NCI-H446 (cell line): ENCODE measurements at regions not wholly inside any gene's neighbourhood (a gene's known extent, or its start where the extent isn't known, plus 50 kb on each side); places are given as distances from the start of the nearest gene placed in this dataset.

ENCODE experiments used
- DNase-seq, 2 experiments: peaks; one replicate each; lab custom pipeline; 2025; lab: John Stamatoyannopoulos, UW

DNA sequence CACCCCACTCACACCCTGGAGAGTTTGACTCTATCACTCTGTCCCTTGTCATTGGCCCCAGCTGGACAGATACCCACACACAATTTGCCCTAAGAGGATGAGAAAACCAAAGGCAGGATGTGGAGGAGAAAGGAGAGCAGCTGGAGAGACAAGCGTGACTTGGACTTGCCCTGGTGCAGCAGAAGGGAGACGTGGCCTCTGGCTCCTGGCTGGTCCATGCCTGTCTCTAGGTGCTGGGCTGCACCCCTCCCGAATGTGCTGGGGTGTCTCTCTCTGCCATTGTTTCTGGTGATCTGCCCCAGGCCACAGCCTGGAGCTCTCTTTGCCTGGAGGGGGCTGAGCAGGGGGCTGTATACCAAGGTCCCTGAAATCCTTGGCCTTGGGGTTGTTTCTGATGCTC is 88.7 kb upstream of the HDAC4 start:
- DNase-seq, result no peak

GRCh38 chr2:239488125-239488524 is 87.3 kb upstream of the HDAC4 start:
- DNase-seq, result no peak

- no peak for DNase-seq
Observed at GRCh38 chr2:239487272-239487671, 86.5 kb upstream of the HDAC4 start.

DNA sequence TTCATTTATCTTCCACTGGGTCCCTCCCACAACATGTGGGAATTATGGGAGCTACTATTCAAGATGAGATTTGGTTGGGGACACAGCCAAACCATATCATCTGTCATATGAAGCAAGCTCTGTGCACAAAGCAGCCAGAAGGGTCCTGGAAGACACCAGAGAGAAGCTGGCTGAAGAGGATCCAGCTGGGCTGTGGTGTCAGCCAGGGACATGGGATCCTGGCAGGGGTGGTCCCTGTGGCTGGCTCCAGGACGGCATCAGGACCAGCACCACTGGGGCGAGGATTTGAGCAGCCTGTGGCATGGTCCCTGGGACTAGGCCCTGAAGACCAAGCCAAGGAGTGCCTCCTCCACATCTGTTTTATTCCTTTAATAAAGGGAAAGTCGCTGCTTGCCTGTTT is 84.8 kb upstream of the HDAC4 start:
- DNase-seq, result no peak

DNA sequence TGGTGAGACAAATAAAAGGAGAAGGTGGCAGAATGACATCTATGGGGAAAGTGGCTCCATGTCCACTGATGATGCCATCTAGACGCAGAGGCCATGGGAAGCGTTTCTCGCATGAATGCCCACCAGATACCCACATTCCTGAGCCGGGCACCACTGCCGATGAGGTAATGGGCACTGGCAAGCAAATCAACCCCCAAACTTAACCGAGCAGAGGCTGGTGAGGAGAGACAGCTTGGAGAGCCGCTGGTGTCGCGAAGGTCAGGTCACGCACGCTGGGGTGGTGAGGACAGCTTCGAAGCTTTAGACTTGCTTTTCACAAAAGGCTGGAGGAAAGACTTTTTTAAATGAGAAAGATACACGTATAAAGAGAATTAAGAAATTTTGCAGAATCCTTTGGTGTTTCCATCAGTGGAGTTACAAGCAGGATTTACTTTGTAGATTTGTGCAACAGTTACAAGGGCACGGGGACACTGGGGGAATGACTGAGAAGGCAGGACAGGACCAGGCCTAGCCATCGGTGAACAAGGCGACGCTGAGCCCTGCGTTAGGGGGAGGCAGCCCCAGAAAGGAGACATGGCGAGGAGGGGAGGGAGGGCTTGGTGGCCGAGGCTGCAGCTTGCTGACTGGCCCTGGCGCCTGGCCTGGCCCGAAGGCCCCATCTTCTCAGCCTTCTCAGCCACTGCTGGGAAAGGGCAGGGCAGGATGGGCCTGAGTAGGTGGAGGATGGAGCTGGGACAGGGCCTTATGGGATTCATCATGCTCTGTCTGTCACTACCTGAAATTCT is 83.9 kb upstream of the HDAC4 start:
- DNase-seq, result no peak

- DNase-seq, result no peak
Observed at GRCh38 chr2:239482778-239483712, 82.2 kb upstream of the HDAC4 start.

DNA sequence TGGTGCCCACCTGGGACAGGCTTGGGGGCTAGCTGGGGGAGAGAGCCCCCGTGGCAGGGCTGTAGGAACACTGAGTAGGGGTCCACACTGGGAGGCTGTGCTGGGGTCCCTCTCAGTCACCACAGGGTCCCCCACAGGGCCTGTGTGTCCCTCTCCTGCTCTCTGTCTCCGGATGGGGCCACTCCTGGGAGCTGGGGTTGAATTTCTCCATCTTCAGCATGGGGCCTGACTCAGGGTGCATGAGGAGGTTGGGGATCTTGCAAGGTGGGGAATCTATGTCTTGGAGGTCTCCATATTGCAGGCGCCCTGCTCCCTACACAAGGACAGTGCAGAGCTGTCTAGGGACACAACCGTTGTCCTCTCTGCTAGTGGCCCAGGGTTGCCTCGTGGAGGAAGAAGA is 78.7 kb upstream of the HDAC4 start:
- no peak for DNase-seq

GRCh38 chr2:239477591-239477990 is 76.8 kb upstream of the HDAC4 start:
- DNase-seq, result no peak

DNA sequence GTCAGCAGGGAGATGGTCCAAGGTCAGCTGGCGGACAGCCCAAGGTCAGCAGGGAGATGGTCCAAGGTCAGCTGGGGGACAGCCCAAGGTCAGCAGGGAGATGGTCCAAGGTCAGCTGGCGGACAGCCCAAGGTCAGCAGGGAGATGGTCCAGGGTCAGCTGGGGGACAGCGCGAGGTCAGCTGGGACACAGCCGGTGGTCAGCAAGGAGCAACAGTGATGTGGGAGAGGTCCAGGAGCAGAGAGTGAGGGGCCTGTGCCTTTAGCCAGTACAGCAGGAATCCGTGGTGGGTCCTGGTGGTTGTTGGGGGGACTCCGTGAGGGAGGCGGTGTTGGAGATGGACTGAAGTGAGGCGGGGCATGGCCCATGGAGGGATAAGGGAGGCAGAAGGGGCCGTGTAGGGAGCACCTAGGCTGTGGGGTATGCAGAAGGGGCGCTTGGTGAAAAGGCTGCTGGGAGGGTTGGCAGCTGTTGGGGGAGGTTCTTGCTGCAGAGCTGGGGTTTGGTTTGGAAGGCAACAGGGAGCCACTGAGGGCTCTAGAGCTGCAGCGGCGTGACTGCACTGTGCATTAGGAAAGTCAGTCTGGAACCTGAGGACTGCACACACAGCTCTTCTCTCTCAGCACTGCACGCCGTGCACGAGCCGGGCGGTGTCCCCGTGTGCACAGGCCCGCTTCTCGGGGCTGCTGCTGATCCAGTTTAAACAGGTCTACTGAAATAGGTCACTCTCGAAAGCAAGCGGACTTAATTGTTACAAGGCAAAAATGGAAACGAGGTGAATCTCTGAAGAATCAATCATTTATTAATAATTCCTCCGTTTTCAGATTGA is 76.2 kb upstream of the HDAC4 start:
- no peak for DNase-seq

DNA sequence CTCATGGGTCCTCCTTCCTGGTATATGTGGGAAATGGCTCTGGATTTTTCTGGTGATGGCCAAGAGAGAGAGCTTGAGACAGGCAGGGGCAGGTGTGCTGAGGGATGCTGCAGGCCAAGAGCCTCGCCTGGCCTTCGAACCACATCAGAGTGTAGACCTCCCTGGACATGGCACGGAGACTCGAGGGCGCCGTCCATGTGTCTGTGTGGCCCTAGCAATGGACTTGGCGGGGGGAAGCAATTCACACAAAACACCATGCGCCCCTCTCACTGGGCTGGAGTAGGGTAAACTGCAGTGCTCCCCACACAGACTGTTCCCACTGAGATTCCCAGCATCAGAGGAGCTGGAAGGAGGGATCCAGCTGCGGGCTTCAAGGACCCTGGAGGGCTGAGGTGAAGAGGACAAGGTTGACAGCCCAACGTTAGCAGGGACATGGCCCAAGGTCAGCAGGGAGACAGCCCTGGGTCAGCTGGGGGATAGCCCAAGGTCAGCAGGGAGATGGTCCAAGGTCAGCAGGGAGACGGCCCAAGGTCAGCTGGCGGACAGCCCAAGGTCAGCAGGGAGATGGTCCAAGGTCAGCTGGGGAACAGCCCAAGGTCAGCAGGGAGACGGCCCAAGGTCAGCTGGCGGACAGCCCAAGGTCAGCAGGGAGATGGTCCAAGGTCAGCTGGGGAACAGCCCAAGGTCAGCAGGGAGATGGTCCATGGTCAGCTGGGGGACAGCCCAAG is 75.4 kb upstream of the HDAC4 start:
- no peak for DNase-seq

- no peak for DNase-seq
Observed at GRCh38 chr2:239475161-239476028, 74.6 kb upstream of the HDAC4 start.

- DNase-seq, result no peak
Observed at GRCh38 chr2:239473211-239473805, 72.5 kb upstream of the HDAC4 start.

DNA sequence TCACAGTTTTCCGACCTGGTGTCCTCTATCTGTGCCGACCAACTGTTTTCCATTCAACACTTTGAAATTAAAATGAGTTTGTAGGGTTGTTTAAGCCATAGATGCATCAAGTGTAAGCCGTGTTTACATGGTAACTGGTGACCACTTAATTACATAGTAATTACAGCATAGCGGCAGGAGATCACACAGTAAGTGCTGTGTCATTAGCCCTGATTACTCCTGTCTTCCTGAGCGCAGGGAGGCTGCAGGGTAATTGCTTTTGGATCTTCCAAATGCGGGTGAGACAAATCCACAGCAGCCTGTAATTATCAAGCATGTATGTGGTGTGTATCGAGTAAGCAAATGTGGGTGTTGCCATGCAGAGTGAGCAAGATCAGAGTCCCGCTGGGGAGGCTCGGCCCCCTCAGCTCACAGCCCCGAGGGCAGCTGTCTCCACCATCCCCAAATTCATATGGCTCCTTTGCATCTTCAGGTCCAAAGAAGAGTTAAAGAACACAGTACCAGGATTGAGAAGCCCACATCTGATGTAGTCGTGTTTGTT is 71.5 kb upstream of the HDAC4 start:
- no peak for DNase-seq

- DNase-seq, result no peak
Observed at GRCh38 chr2:239471011-239471792, 70.4 kb upstream of the HDAC4 start.

- DNase-seq, result no peak
Observed at GRCh38 chr2:239470151-239470900, 69.5 kb upstream of the HDAC4 start.

- DNase-seq, result no peak
Observed at GRCh38 chr2:239469106-239469960, 68.5 kb upstream of the HDAC4 start.

- no peak for DNase-seq
Observed at GRCh38 chr2:239468491-239469105, 67.8 kb upstream of the HDAC4 start.
